Adrenal gland (tissue), 9 donors: ENCODE measurements at regions not wholly inside any gene's neighbourhood (a gene's known extent, or its start where the extent isn't known, plus 50 kb on each side); places are given as distances from the start of the nearest gene placed in this dataset.

ENCODE experiments used
- DNase-seq, 7 donors: peaks; one replicate each; pipeline ENCODE4 v3.0.0-alpha.2; 2019 to 2020
- H3K27ac ChIP-seq, 5 donors: fragments of 200-600 bp; sonication (generic) in 4 of 5; 1 replicate in 3 of 5; 2 replicates in 2 of 5; pipeline versions ENCODE4 v1.5.1 to v1.8.0; 2016 to 2020; ENCODE audit warnings: mild to moderate bottlenecking in 1 of 5
- H3K27me3 ChIP-seq: fragments of 200-600 bp; 2 replicates; pipeline ENCODE4 v1.8.0; 2021
- H3K36me3 ChIP-seq, 2 donors: fragments of 200-600 bp; replicated peaks in 1 of 2; 1 replicate in 1 of 2; 2 replicates in 1 of 2; pipeline versions ENCODE4 v1.5.1 to v1.8.0; 2018 to 2022
- H3K4me1 ChIP-seq, 2 donors: fragments of 200-600 bp; replicated peaks in 1 of 2; 1 replicate in 1 of 2; 2 replicates in 1 of 2; pipeline versions ENCODE4 v1.5.1 to v1.8.0; 2018 to 2021
- H3K4me3 ChIP-seq, 4 donors: fragments of 200-600 bp; sonication (generic) in 3 of 4; one replicate each; pipeline ENCODE4 v1.5.1; 2016 to 2018
- H3K9me3 ChIP-seq, 3 donors: fragments of 200-600 bp; sonication (generic) in 1 of 3; replicated peaks in 1 of 3; 1 replicate in 2 of 3; 2 replicates in 1 of 3; pipeline versions ENCODE4 v1.5.1 to v1.8.0; 2016 to 2021
- CTCF ChIP-seq, 6 experiments: fragments of 450-650 bp in 4 of 6; fragments of 200-600 bp in 2 of 6; sonication (generic) in 1 of 6; IDR thresholded peaks; 1 replicate in 5 of 6; 2 replicates in 1 of 6; pipeline versions ENCODE4 v1.5.1 to v1.8.0; 2016 to 2021; ENCODE audit warnings: antibody characterized with exemption in 6 of 6, mild to moderate bottlenecking in 2 of 6, moderate library complexity in 1 of 6
- POLR2A ChIP-seq, 2 donors: fragments of 450-650 bp; IDR thresholded peaks; one replicate each; pipeline ENCODE4 v1.6.1; 2017; ENCODE audit warnings: antibody characterized with exemption in 2 of 2, mild to moderate bottlenecking in 2 of 2, moderate library complexity in 1 of 2
- WGBS, 4 donors: extraction: QIAGEN DNeasy Blood & Tissue Kit in 2 of 4; methylation state at CpG; one replicate each; pipeline versions ENCODE4 v1.1.5 to v1.1.7; 2013 to 2017; 5-methylcytosine and 5-hydroxymethylcytosine counted together
- intact Hi-C, 2 donors: fragments of 100-400 bp; cut with DNase I; formaldehyde crosslinking; loops; one replicate each; pipeline versions ENCODE4 v1.14.1 to v1.15.0; 2022 to 2023
- donor health status: healthy with polysubstance abuse.
- donor health status: Bipolar disorder and iron deficiency.
- donor health status: DM: yes; HTN: yes; CAD: no.
- donor health status: DM: no; HTN: no; CAD: no.
- donor health status: DM: no; HTN: no; CAD: no.

GRCh38 chr2:239768907-239769553 lies 256.1 kb downstream of the NDUFA10 start:
- H3K4me1 ChIP-seq: no peaks in the 10 kb centered on the region
- no peaks in the 10 kb centered on the region for H3K36me3 ChIP-seq
- TF ChIP-seq POLR2A (IDR thresholded peaks at IDR 0.05): no peak
- no peak for TF ChIP-seq CTCF (IDR thresholded peaks at IDR 0.05)
- H3K4me3 ChIP-seq: no peak overlapping the region
- intact Hi-C loops: no loop called here
- DNase-seq: no peak
- H3K9me3 ChIP-seq: no peaks in the 10 kb centered on the region
- H3K27me3 ChIP-seq: no peaks in the 10 kb centered on the region
- 49 to 62% (median 57%) methylated on average over 10 of the region's 10 CpGs for WGBS, 4 donors
- no peak overlapping the region for H3K27ac ChIP-seq

GRCh38 chr2:239768031-239768790 lies 256.9 kb downstream of the NDUFA10 start:
- 89 to 95% (median 94%) methylated on average over 16 to 23 of the region's 23 CpGs for WGBS, 4 donors
- no peaks in the 10 kb centered on the region for H3K4me1 ChIP-seq
- no peak overlapping the region for H3K4me3 ChIP-seq
- H3K27ac ChIP-seq: no peak overlapping the region
- no peaks in the 10 kb centered on the region for H3K27me3 ChIP-seq
- H3K36me3 ChIP-seq: no peaks in the 10 kb centered on the region
- TF ChIP-seq POLR2A (IDR thresholded peaks at IDR 0.05): no peak
- no peak for TF ChIP-seq CTCF (IDR thresholded peaks at IDR 0.05)
- intact Hi-C loops: no loop called here
- no peaks in the 10 kb centered on the region for H3K9me3 ChIP-seq
- DNase-seq: no peak

GRCh38 chr2:239767021-239767905 lies 257.9 kb downstream of the NDUFA10 start:
- H3K36me3 ChIP-seq: no peaks in the 10 kb centered on the region
- TF ChIP-seq CTCF (IDR thresholded peaks at IDR 0.05): no peak
- no peak for TF ChIP-seq POLR2A (IDR thresholded peaks at IDR 0.05)
- H3K4me3 ChIP-seq: no peak overlapping the region
- no peak overlapping the region for H3K27ac ChIP-seq
- intact Hi-C loops: no loop called here
- no peaks in the 10 kb centered on the region for H3K9me3 ChIP-seq
- H3K4me1 ChIP-seq: no peaks in the 10 kb centered on the region
- H3K27me3 ChIP-seq: no peaks in the 10 kb centered on the region
- no peak for DNase-seq
- WGBS, 4 donors: 82 to 93% (median 86%) methylated on average over 9 to 26 of the region's 26 CpGs

GRCh38 chr2:239765911-239766310 lies 259.2 kb downstream of the NDUFA10 start:
- TF ChIP-seq POLR2A (IDR thresholded peaks at IDR 0.05) (no peak), CTCF (IDR thresholded peaks at IDR 0.05) (no peak)
- intact Hi-C loops: no loop called here

More at GRCh38 chr2:239765911-239766310, 259.2 kb downstream of the NDUFA10 start:
- H3K27me3 ChIP-seq: no peaks in the 10 kb centered on the region
- no peak overlapping the region for H3K27ac ChIP-seq
- WGBS, 4 donors: 85 to 96% (median 91%) methylated on average over 5 to 12 of the region's 12 CpGs
- no peaks in the 10 kb centered on the region for H3K4me1 ChIP-seq
- H3K9me3 ChIP-seq: no peaks in the 10 kb centered on the region
- H3K4me3 ChIP-seq: no peak overlapping the region
- no peak for DNase-seq
- H3K36me3 ChIP-seq: no peaks in the 10 kb centered on the region
